GM12878 (cell line): ENCODE measurements at regions not wholly inside any gene's neighbourhood (a gene's known extent, or its start where the extent isn't known, plus 50 kb on each side); places are given as distances from the start of the nearest gene placed in this dataset.

Experiments
- ASH2L ChIP-seq: fragments of 300-600, 200-600 bp; sonication (generic); IDR thresholded peaks from 2 replicates; pipeline ENCODE4 v1.6.1; 2017; ENCODE audit warnings: low read depth, mild to moderate bottlenecking, borderline replicate concordance
- ATF7 ChIP-seq: fragments of 450-650 bp; IDR thresholded peaks from 2 replicates; pipeline ENCODE4 v1.6.1; 2016; ENCODE audit warnings: low read depth, mild to moderate bottlenecking
- BACH1 ChIP-seq: fragments of 450-650 bp; IDR thresholded peaks from 2 replicates; pipeline ENCODE4 v1.6.1; 2017; ENCODE audit warnings: mild to moderate bottlenecking, borderline replicate concordance
- BRCA1 ChIP-seq: IDR thresholded peaks from 2 replicates; pipeline ENCODE4 v1.6.1; 2011; ENCODE audit warnings: low read depth, low read length, improper control_type of control experiment
- CBFB ChIP-seq: IDR thresholded peaks from 2 replicates; pipeline ENCODE4 v1.6.1; 2016; ENCODE audit warnings: antibody characterized with exemption, low read depth
- FOS ChIP-seq: IDR thresholded peaks from 3 replicates; pipeline ENCODE4 v1.6.1; 2011; ENCODE audit warnings: borderline replicate concordance; ENCODE audit not compliant: insufficient read length; ENCODE audit errors: extremely low read depth
- GATAD2B ChIP-seq: fragments of 450-650 bp; conservative IDR thresholded peaks from 2 replicates; pipeline ENCODE4 v1.6.1; 2017; ENCODE audit warnings: low read depth, mild to moderate bottlenecking, moderate library complexity
- IKZF2 ChIP-seq, 2 experiments: fragments of 450-650 bp; IDR thresholded peaks; 2 replicates each; pipeline ENCODE4 v1.6.1; 2017; ENCODE audit warnings: mild to moderate bottlenecking in 2 of 2, moderate library complexity in 2 of 2
- KDM1A ChIP-seq: fragments of 200-600 bp; sonication (generic); IDR thresholded peaks from 2 replicates; pipeline ENCODE4 v1.6.1; 2016; ENCODE audit warnings: borderline replicate concordance
- MTA3 ChIP-seq: IDR thresholded peaks from 2 replicates; pipeline ENCODE4 v1.6.1; 2012; ENCODE audit warnings: low read length, inconsistent platforms, borderline replicate concordance
- MXI1 ChIP-seq: fragments of 150-350 bp; IDR thresholded peaks from 2 replicates; pipeline ENCODE4 v1.6.1; 2011; ENCODE audit warnings: low read depth, mild to moderate bottlenecking, inconsistent platforms, low read length, improper control_type of control experiment
- MYB ChIP-seq: fragments of 150-350 bp; IDR thresholded peaks from 2 replicates; pipeline ENCODE4 v1.6.1; 2014; ENCODE audit warnings: mild to moderate bottlenecking, low read depth, low read length, borderline replicate concordance
- PBX3 ChIP-seq: IDR thresholded peaks from 2 replicates; pipeline ENCODE4 v1.6.1; 2011; ENCODE audit warnings: mild to moderate bottlenecking, low read depth, low read length, moderate library complexity; ENCODE audit not compliant: insufficient replicate concordance
- POLR2AphosphoS5 ChIP-seq: IDR thresholded peaks from 2 replicates; pipeline ENCODE4 v1.6.1; 2011; ENCODE audit warnings: mild to moderate bottlenecking, low read length, inconsistent platforms
- SKIL ChIP-seq: fragments of 450-650 bp; IDR thresholded peaks from 2 replicates; pipeline ENCODE4 v1.6.1; 2017; ENCODE audit warnings: mild to moderate bottlenecking, low read depth, inconsistent platforms; ENCODE audit not compliant: poor library complexity, severe bottlenecking
- SMAD1 ChIP-seq: fragments of 450-650 bp; IDR thresholded peaks from 2 replicates; pipeline ENCODE4 v1.6.1; 2018; ENCODE audit warnings: mild to moderate bottlenecking, low read depth; ENCODE audit not compliant: partially characterized antibody
- SMAD5 ChIP-seq: IDR thresholded peaks from 2 replicates; pipeline ENCODE4 v1.6.1; 2016; ENCODE audit warnings: antibody characterized with exemption, low read depth
- SP1 ChIP-seq: IDR thresholded peaks from one replicate; pipeline ENCODE4 v1.6.1; 2011; ENCODE audit warnings: low read depth, low read length
- SREBF1 ChIP-seq: IDR thresholded peaks from 2 replicates; pipeline ENCODE4 v1.6.1; 2012; ENCODE audit warnings: mild to moderate bottlenecking, low read length
- STAT3 ChIP-seq: IDR thresholded peaks from 2 replicates; pipeline ENCODE4 v1.6.1; 2011; ENCODE audit warnings: low read depth, low read length, improper control_type of control experiment
- TCF3 ChIP-seq: IDR thresholded peaks from 2 replicates; pipeline ENCODE4 v1.6.1; 2012; ENCODE audit warnings: low read depth, mild to moderate bottlenecking, low read length, borderline replicate concordance; ENCODE audit not compliant: insufficient read depth
- YY1 ChIP-seq: IDR thresholded peaks from 2 replicates; pipeline ENCODE4 v1.6.1; 2011; ENCODE audit warnings: low read depth, mild to moderate bottlenecking, low read length
- ZZZ3 ChIP-seq: IDR thresholded peaks from 2 replicates; pipeline ENCODE4 v1.6.1; 2011; ENCODE audit warnings: low read depth; ENCODE audit not compliant: control insufficient read depth, insufficient read length
- TF ChIP-seq, protein P1 (sequence below): IDR thresholded peaks from 2 replicates; pipeline ENCODE4 v1.6.1; 2012; ENCODE audit warnings: low read depth, low read length, improper control_type of control experiment
- TF ChIP-seq, protein P2 (sequence below), 3 experiments: IDR thresholded peaks in 2 of 3; conservative IDR thresholded peaks in 1 of 3; 2 replicates each; pipeline ENCODE4 v1.5.1; 2011; ENCODE audit warnings: low read depth in 3 of 3, low read length in 3 of 3, mild to moderate bottlenecking in 3 of 3, control low read depth in 2 of 3, moderate library complexity in 2 of 3, inconsistent platforms in 1 of 3, mixed read lengths in 1 of 3; ENCODE audit not compliant: control insufficient read depth in 2 of 3, insufficient read depth in 1 of 3; ENCODE audit errors: extremely low read depth in 1 of 3
- TF ChIP-seq, protein P3 (sequence below): IDR thresholded peaks from 2 replicates; pipeline ENCODE4 v1.6.1; 2012; ENCODE audit warnings: low read length, inconsistent platforms

DNA sequence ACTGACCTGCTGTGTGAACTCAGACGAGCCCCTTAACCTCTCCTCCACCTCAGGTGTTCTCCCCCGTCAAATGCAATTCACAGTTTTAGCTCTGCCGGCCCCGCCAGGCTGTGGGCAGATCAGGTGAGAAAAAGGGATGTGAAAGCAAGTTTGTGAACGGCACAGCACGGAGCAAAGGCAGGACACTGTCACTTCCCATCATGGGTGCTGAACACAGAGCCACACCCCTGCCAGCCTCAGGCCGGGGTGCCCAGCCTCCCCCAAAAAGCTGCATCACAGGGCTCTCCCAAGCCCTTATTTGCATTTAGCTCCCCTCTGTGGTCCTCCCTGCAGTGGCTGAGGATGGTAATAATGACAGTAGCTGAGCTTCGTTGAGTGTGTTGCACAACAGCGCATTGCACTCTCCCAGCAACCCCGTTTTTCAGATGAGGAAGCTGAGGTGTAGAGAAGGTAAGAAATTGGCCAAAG lies 88.8 kb upstream of the TNRC6C start (continued):
- TF ChIP-seq, protein P1, sequence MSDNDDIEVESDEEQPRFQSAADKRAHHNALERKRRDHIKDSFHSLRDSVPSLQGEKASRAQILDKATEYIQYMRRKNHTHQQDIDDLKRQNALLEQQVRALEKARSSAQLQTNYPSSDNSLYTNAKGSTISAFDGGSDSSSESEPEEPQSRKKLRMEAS, result 0 out of 2 replicates have a peak, but pooled peaks have one; percentile 42
- no peak for TF ChIP-seq KDM1A
- TF ChIP-seq ASH2L, result no peak
- peak; percentile 81 for TF ChIP-seq GATAD2B
- TF ChIP-seq YY1, result peak; percentile 9; the same call in 1 of the 2 replicates
- no peak for TF ChIP-seq SMAD1
- TF ChIP-seq MTA3, result peak; percentile 57; the same call in 1 of the 2 replicates
- no peak for TF ChIP-seq ZZZ3
- peak; percentile 55; the same call in 1 of the 2 replicates for TF ChIP-seq STAT3
- TF ChIP-seq CBFB, result 0 out of 2 replicates have a peak, but pooled peaks have one; percentile 60
- peak; percentile 51 for TF ChIP-seq PBX3
- peak; percentile 92 for TF ChIP-seq SKIL
- TF ChIP-seq, protein P2, sequence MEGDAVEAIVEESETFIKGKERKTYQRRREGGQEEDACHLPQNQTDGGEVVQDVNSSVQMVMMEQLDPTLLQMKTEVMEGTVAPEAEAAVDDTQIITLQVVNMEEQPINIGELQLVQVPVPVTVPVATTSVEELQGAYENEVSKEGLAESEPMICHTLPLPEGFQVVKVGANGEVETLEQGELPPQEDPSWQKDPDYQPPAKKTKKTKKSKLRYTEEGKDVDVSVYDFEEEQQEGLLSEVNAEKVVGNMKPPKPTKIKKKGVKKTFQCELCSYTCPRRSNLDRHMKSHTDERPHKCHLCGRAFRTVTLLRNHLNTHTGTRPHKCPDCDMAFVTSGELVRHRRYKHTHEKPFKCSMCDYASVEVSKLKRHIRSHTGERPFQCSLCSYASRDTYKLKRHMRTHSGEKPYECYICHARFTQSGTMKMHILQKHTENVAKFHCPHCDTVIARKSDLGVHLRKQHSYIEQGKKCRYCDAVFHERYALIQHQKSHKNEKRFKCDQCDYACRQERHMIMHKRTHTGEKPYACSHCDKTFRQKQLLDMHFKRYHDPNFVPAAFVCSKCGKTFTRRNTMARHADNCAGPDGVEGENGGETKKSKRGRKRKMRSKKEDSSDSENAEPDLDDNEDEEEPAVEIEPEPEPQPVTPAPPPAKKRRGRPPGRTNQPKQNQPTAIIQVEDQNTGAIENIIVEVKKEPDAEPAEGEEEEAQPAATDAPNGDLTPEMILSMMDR (IDR thresholded peaks at IDR 0.05 in 2 of 3, conservative IDR thresholded peaks at IDR 0.05 in 1 of 3; ENCODE audit: control insufficient read depth in 2 of 3, extremely low read depth in 1 of 3, insufficient read depth in 1 of 3, low read depth in 3 of 3, low read length in 3 of 3), result peak in 1 of 3 experiments; percentile 13; a peak in 1 of 6 replicates
- TF ChIP-seq IKZF2 (IDR thresholded peaks at IDR 0.05), result peak; percentile 88 to 91
- no peak for TF ChIP-seq FOS
- TF ChIP-seq SREBF1, result peak; percentile 55; the same call in 1 of the 2 replicates
- TF ChIP-seq BACH1, result peak; percentile 81; the same call in 1 of the 2 replicates
- peak; percentile 76; the same call in 1 of the 2 replicates for TF ChIP-seq MXI1
- peak; percentile 85 for TF ChIP-seq ATF7
- TF ChIP-seq TCF3, result peak; percentile 59; the same call in 1 of the 2 replicates
- no peak for TF ChIP-seq BRCA1
- no peak for TF ChIP-seq POLR2AphosphoS5
- TF ChIP-seq, protein P3, sequence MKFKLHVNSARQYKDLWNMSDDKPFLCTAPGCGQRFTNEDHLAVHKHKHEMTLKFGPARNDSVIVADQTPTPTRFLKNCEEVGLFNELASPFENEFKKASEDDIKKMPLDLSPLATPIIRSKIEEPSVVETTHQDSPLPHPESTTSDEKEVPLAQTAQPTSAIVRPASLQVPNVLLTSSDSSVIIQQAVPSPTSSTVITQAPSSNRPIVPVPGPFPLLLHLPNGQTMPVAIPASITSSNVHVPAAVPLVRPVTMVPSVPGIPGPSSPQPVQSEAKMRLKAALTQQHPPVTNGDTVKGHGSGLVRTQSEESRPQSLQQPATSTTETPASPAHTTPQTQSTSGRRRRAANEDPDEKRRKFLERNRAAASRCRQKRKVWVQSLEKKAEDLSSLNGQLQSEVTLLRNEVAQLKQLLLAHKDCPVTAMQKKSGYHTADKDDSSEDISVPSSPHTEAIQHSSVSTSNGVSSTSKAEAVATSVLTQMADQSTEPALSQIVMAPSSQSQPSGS, result 0 out of 2 replicates have a peak, but pooled peaks have one; percentile 32
- no peak for TF ChIP-seq MYB
- TF ChIP-seq SP1, result peak; percentile 39
- no peak for TF ChIP-seq SMAD5
